ENCODE measurements at regions not wholly inside any gene's neighbourhood (a gene's known extent, or its start where the extent isn't known, plus 50 kb on each side); places are given as distances from the start of the nearest gene placed in this dataset.

DNA sequence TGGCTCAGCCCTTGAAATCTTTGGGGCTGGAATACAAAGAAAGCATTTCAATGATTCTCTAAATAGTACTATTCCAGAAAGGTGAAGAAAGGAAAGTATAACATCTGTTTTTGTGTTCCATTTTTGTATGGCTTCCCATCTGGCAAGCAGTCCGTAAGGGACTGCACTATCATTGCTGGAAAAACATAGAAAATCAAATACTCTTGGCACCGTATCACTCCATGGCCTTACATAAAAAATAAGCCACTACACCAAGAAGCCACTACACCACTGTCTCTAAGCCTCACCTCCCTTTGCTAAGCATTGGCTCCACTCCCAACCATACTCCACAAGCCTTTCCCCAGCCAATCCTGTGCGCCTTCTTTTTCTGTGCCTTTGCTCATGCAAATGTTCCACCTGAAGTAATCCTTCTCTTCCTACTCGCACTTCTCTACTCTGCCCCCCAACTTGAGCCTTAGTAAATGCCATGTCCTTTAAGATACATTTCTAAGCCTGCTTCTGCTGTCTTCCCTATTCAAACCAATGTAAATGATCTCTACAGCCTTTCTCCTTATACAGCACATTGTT, 454.6 kb upstream of the TUSC1 start:
- Histone ChIP-seq H3K4me2 (ENCODE audit: low read depth, low read length, poor library complexity, severe bottlenecking) (no peak overlapping the region), H3K4me1 (ENCODE audit: insufficient read depth, low read length, poor library complexity, severe bottlenecking) (no peaks in the 10 kb centered on the region), H3K9ac (ENCODE audit: low read depth, low read length, poor library complexity, severe bottlenecking) (no peak overlapping the region), H3K9me3 (ENCODE audit: insufficient read depth, low read depth, low read length) (no peaks in the 10 kb centered on the region), H3K36me3 (ENCODE audit: insufficient read depth, low read length) (no peaks in the 10 kb centered on the region), H3K27me3 (ENCODE audit: insufficient read depth, low read length, poor library complexity, severe bottlenecking) (no peaks in the 10 kb centered on the region), H3K4me3 (ENCODE audit: low read length, poor library complexity, severe bottlenecking) (no peak overlapping the region), H3F3A (ENCODE audit: low read depth) (no peaks in the 10 kb centered on the region), H2AFZ (ENCODE audit: low read length) (no peak overlapping the region), H4K20me1 (ENCODE audit: insufficient read depth, low read length, poor library complexity, severe bottlenecking) (no peaks in the 10 kb centered on the region), H3K9me2 (replicated peaks; ENCODE audit: low read depth, low read length) (no peaks in the 10 kb centered on the region), H3K79me2 (ENCODE audit: insufficient read depth, low read length) (no peaks in the 10 kb centered on the region)
- TF ChIP-seq EZH2phosphoT487 (IDR thresholded peaks at IDR 0.05; ENCODE audit: borderline replicate concordance) = no peak
- TF ChIP-seq, protein P1, sequence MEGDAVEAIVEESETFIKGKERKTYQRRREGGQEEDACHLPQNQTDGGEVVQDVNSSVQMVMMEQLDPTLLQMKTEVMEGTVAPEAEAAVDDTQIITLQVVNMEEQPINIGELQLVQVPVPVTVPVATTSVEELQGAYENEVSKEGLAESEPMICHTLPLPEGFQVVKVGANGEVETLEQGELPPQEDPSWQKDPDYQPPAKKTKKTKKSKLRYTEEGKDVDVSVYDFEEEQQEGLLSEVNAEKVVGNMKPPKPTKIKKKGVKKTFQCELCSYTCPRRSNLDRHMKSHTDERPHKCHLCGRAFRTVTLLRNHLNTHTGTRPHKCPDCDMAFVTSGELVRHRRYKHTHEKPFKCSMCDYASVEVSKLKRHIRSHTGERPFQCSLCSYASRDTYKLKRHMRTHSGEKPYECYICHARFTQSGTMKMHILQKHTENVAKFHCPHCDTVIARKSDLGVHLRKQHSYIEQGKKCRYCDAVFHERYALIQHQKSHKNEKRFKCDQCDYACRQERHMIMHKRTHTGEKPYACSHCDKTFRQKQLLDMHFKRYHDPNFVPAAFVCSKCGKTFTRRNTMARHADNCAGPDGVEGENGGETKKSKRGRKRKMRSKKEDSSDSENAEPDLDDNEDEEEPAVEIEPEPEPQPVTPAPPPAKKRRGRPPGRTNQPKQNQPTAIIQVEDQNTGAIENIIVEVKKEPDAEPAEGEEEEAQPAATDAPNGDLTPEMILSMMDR (conservative IDR thresholded peaks at IDR 0.05; ENCODE audit: low read length) = no peak

DNA sequence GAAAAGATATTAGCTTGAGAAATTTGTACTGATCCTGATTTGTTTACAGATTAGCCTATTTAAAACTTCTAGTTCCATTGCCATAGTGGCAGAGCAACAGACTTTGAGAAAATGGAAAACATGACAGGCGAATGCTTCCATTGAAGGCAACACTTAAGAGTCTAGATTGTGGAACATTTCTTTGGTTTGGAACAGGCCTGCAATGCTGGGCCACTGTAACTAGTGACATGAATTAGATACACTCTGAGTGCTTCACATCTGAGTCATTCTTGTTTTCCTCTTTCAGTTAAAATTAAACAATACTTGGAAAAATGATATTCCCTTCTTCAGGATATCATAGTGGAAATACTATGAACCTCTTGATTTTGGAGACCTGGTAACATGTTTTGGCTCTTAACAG, 453.6 kb upstream of the TUSC1 start:
- Histone ChIP-seq H3K9ac (ENCODE audit: low read depth, low read length, poor library complexity, severe bottlenecking) (no peak overlapping the region), H4K20me1 (ENCODE audit: insufficient read depth, low read length, poor library complexity, severe bottlenecking) (no peaks in the 10 kb centered on the region), H3K9me2 (replicated peaks; ENCODE audit: low read depth, low read length) (no peaks in the 10 kb centered on the region), H3K4me1 (ENCODE audit: insufficient read depth, low read length, poor library complexity, severe bottlenecking) (no peaks in the 10 kb centered on the region), H3K4me2 (ENCODE audit: low read depth, low read length, poor library complexity, severe bottlenecking) (no peak overlapping the region), H3F3A (ENCODE audit: low read depth) (no peaks in the 10 kb centered on the region), H3K79me2 (ENCODE audit: insufficient read depth, low read length) (no peaks in the 10 kb centered on the region), H3K9me3 (ENCODE audit: insufficient read depth, low read depth, low read length) (no peaks in the 10 kb centered on the region), H3K4me3 (ENCODE audit: low read length, poor library complexity, severe bottlenecking) (no peak overlapping the region), H3K27me3 (ENCODE audit: insufficient read depth, low read length, poor library complexity, severe bottlenecking) (no peaks in the 10 kb centered on the region), H3K36me3 (ENCODE audit: insufficient read depth, low read length) (no peaks in the 10 kb centered on the region), H2AFZ (ENCODE audit: low read length) (no peak overlapping the region)
- TF ChIP-seq, protein P1 (conservative IDR thresholded peaks at IDR 0.05; ENCODE audit: low read length) = no peak
- no peak for TF ChIP-seq EZH2phosphoT487 (IDR thresholded peaks at IDR 0.05; ENCODE audit: borderline replicate concordance)

DNA sequence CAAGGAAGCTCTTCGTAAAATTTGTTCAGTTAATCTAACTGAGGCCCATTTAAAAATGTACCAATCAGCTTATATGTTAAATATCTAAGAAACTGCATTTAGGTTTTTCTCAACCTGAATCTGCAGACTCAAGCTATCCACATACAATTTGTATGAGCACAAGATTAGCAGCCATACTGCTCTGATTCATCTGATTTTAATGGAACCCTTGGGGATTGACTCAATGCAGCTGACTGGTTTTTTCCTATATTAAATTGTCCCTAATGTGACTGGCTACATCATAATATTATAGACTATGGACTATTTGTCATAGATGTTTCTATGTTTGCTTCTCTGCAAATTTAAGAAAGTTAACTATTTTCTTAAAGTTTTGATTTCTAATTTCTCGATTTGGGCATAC, 451.0 kb upstream of the TUSC1 start:
- H3K4me2 ChIP-seq (ENCODE audit: low read depth, low read length, poor library complexity, severe bottlenecking) = no peak overlapping the region
- H2AFZ ChIP-seq (ENCODE audit: low read length) = no peak overlapping the region
- H3K9me2 ChIP-seq (replicated peaks; ENCODE audit: low read depth, low read length) = no peaks in the 10 kb centered on the region

More for the DNA sequence above, 451.0 kb upstream of the TUSC1 start:
- H3F3A ChIP-seq (ENCODE audit: low read depth) = no peaks in the 10 kb centered on the region
- TF ChIP-seq EZH2phosphoT487 (IDR thresholded peaks at IDR 0.05; ENCODE audit: borderline replicate concordance) = no peak
- TF ChIP-seq, protein P1 (conservative IDR thresholded peaks at IDR 0.05; ENCODE audit: low read length) = no peak
- no peak overlapping the region for H3K9ac ChIP-seq (ENCODE audit: low read depth, low read length, poor library complexity, severe bottlenecking)
- no peaks in the 10 kb centered on the region for H3K36me3 ChIP-seq (ENCODE audit: insufficient read depth, low read length)
- no peaks in the 10 kb centered on the region for H3K4me1 ChIP-seq (ENCODE audit: insufficient read depth, low read length, poor library complexity, severe bottlenecking)
- H3K79me2 ChIP-seq (ENCODE audit: insufficient read depth, low read length) = no peaks in the 10 kb centered on the region
- H3K4me3 ChIP-seq (ENCODE audit: low read length, poor library complexity, severe bottlenecking) = no peak overlapping the region
- no peaks in the 10 kb centered on the region for H3K9me3 ChIP-seq (ENCODE audit: insufficient read depth, low read depth, low read length)
- no peaks in the 10 kb centered on the region for H4K20me1 ChIP-seq (ENCODE audit: insufficient read depth, low read length, poor library complexity, severe bottlenecking)
- no peaks in the 10 kb centered on the region for H3K27me3 ChIP-seq (ENCODE audit: insufficient read depth, low read length, poor library complexity, severe bottlenecking)
